TTC549 (cell line): ENCODE measurements at regions not wholly inside any gene's neighbourhood (a gene's known extent, or its start where the extent isn't known, plus 50 kb on each side); places are given as distances from the start of the nearest gene placed in this dataset.

Experiments
- FAIRE-seq: peaks from 2 replicates; lab custom pipeline; 2012; peaks lifted over from hg19 to GRCh38; lab: Jason Lieb, UNC

DNA sequence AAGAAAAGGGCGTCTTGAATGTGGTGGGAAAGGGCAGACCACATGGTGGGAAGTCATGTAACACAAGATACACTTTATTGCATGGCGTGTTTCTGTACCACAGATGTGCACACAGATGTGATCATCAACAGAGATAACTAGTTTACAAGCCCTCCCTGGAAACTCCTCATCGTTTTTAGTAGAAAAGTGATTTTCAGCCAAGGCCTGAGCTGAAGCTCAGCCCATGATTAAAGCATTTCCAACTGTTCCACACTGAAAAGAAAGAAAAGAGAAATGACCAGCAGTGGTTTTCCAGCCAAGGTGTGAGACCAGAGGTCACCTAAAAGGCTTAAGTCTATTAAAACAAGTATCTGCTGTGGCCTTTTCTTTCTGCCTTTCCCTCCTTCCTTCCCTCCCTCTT lies 463.9 kb upstream of the JAG1 start:
- no peak for FAIRE-seq

DNA sequence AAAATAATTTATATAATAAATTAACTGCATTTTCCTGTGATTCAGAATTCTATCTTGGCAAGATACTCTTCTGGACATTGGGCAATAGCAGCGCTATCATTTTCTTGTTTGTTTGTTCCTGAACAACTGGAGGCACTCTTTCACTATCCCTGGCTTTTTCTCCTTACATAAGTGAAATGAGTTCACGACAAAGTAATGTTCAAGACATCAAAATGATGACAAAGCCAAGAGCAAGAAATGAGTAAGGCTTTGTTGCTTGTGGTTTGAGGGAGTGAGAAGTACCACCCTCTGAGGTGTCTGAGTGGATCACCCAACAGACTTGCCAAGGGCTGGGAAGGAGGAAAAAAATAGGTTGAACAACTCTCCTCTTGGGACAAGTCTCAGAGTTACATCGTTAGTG lies 466.6 kb upstream of the JAG1 start:
- no peak for FAIRE-seq

DNA sequence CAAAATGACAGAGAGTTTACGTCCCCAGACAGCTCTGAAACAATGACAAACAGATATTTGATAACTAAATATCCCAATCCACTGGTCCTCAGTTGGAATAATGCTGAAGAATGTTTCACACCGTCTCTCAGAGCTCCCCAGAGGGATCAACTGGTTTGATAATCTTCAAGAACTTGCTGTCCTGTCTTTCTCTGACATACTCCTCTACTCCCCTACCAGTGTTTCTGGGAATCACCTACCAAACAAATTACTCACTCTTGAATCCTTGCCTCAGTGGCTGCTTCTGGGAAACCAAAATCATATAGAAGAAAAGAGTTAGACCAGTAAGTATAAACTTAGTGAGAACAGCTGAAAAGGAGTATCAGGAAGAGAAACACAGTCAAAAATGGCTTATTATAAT lies 469.7 kb upstream of the JAG1 start:
- FAIRE-seq, result no peak

DNA sequence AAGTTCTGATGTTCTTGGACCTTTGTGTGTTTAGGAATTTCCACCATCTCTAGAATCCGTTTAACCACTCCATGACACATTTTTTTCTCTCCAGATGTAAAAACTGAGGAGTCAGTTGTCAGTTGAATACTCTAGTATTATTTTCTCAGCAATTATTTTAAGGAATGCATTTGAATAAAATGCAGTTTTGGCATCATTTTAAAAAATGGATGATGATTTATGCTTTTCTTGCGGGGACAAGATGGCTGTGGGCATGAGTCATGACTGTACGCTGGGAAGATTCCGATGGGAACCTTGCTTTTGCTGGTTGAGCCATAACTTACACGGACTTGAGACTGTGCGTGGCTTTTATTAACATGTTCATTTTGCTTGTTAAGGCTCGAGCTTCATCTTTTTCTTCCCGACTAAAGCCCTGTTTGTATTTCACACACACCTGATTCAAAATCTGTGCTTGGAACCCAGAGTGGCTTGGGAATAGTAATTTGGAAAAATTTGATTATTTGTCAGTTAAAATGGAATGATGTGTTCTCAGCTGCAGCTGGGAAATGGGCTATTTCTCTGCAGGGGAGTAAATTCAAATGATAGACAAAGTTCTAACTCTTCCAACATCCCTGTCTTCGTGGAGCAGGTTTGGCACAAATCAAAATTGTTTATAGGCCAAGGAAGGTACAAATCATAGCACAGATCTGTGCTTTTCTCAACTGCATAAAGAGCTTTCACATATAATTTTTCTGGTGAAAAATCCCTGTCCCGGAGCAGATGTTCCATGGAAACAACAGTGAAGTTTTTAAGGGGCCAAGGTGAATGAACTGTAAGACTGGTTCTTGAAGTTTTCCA lies 470.5 kb upstream of the JAG1 start:
- no peak for FAIRE-seq

- no peak for FAIRE-seq
Measured at GRCh38 chr20:11145616-11146015, 471.8 kb upstream of the JAG1 start.

- FAIRE-seq, result no peak
Measured at GRCh38 chr20:11153819-11154218, 480.0 kb upstream of the JAG1 start.

DNA sequence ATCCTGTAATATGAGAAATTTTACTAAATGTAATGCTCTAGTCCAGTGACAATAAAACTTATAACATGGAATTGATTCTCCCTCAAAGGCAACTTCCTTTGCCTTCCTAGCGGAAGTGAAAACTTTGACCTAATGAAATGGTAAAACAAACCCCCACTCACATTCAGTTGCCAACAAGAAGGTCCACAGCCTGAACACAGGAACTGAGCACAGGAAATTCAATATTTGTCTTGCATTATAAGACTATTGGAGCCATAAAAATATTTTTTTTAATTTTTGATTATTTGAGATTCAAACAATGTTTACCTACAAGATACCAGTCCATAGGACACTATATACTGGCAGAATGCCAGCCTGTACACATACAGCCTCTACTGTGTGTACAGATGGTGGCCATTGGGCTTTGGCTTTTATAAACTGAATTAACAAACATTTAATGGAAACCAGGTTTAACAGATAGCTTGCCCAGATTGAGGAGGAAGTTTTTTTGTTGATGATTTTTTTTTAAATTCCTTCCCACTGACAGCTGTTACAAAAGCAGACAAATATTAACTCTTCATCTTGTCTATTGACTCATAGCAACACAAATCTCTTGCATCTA lies 481.5 kb upstream of the JAG1 start:
- no peak for FAIRE-seq

DNA sequence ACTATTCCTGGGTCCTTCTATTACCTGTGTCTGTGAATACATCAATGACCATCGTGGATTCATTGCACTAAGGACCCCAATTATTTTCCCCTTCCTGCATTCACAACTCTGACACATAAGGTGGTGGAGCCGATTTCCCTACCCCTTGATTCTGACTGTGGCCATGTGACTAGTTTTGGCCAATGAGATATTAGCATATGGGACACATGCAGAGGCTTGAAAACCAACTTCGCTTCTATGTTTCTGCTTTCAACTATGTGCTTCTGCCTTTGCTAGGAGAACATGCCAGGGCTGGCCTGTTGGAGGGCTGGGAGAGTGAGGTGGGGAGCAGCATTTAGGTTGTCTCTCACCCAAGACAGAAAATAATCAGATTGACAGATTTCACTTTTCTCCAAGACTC lies 483.1 kb upstream of the JAG1 start:
- no peak for FAIRE-seq

DNA sequence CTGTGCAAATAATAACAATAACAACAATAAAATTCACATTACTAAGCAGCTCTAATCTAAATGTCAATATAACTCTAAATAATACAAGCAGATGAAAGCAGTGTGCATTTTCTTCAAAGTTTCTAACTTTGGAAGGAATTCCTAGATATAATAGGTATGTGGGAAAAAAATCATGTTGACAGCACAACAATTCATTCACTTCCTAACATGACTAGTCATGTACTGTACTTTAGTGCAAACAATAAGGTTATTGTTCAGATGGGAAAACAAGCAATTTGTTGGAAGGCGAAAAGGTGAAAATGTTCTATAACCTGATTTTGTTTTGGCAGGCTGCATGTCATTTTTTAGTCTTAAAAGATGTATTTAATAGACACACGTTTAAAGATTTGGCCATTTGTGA lies 484.3 kb upstream of the JAG1 start:
- FAIRE-seq, result no peak

- FAIRE-seq, result no peak
Measured at GRCh38 chr20:11158589-11158988, 484.8 kb upstream of the JAG1 start.

DNA sequence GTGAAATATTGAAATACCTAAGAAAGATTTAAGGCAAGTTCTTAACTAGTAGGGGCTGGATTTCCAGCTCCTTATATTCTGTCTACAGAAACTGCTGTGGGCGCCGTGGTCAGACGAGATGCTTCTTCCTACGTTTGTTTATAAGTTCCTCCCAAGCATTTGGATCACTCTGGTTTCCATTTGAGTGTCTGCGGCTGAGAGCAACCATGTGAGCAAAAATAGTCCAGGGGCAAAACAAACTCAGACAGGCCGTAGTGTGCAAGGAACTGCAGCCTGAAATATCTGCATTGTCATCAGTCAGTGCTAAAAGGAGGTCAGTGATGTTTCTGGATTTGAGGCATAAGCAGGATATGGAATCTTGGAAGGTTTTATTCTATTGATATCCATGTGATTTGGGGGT lies 485.9 kb upstream of the JAG1 start:
- no peak for FAIRE-seq

DNA sequence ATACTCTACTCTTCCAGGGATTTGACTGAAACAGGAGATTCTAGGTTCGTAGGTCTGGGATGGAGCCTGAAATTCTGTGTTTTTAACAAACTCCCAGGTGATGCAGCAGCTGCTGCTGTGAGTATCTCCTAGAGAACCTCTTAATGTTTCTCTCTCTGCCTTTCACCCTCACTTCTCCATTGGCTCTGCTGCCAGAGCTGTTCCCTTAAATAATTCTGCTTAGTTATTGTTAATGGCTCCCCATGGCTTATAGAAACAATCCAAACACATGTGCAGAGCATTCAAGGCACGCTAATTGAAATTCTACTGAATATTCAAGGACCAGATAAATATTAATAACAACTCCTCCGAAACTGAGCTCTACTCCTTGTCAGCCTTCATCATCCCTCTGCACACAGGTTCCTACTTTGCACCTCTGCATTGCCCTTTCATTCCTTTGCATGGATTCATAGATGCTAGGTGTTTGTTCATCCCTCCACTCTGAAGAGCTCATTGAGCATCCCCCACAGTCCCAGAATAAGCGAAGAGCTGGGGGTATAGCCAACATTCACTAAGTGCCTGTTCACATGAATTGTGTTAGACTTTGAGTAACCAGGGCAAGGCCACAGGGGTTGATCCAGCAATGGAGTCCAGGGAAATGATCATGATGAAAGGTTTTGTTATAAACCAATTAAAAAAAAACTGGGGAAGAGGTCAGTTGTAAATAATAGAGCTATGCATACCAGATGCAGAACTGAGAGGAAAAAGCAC lies 488.4 kb upstream of the JAG1 start:
- FAIRE-seq, result no peak

DNA sequence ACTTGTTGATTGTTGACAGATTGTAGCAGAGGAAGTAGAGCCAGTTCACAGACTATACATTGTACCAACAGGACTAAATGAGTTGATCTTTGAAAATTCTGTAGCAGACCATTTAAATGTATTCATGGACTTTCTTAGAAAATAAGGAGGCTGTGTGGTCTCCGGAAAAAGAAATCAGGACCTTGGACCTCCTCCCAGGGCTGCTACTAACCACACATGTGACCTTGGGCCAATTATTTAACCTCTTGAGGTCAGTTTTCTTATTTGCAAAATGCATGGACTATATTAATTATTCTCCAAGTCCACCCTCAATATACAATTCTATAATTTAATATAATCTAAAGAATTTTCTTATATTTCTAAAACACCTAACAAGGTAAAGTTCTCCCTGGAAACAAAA lies 492.0 kb upstream of the JAG1 start:
- FAIRE-seq, result no peak

DNA sequence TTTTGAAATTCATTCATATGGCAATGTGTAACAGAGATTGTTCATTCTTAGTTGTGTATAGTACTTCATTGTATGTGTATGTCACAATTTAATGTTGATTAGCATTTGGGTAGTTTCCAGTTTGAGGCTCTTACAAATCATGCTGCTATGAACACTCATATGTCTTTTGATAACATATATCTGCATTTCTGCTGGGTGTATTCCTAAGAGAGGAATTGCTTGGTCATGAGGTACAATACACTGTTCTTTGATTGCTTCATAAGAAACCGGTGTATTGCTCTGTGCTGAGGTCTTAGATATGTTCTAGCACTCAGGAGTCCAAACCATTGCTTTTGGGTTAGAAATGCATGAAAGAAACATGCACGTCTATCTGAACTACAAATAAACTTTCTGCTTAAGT lies 492.9 kb upstream of the JAG1 start:
- FAIRE-seq, result no peak

GRCh38 chr20:11168026-11168425 lies 494.2 kb upstream of the JAG1 start:
- FAIRE-seq, result no peak

DNA sequence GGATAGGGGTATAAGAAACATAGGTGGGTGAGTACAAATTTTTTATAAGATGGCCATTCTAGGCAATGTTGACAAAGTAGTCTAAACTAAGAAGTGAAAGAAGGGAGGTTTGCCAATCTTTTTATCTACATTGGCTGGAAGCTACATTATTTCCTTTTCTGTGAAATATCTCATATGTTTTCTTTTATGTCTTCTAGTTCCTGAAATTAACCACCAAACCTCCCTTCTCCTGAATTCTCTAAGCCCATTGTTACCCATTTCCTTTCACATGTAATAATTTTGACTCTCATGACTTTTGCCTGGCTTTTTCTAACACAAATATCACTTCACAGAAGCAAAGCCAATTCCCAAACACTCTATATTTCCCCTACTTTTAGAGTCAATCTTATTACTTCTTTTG lies 496.2 kb upstream of the JAG1 start:
- FAIRE-seq, result no peak

- FAIRE-seq, result no peak
Measured at GRCh38 chr20:11170565-11170964, 496.8 kb upstream of the JAG1 start.

GRCh38 chr20:11172881-11173280 lies 499.1 kb upstream of the JAG1 start:
- no peak for FAIRE-seq

GRCh38 chr20:11173916-11174315 lies 500.1 kb upstream of the JAG1 start:
- no peak for FAIRE-seq

DNA sequence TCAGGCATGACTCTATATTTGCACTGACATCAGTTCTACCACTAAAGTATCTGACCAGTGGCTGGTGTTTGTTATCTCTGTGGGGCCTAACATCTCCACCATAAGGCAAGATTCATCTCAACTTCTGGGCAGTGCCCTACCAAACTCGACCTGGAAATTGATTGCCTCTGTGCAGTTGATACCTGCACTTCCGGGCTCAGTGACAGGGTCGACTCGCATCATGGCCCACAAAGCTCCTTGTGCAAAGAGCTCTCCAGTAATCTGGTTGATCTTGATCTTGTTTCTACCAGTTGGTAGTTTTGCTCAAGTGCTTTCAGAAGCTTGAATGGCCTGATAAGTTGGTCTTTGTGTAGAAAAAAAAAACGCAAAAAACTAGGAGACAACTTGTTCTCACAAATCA lies 501.1 kb upstream of the JAG1 start:
- FAIRE-seq, result no peak

GRCh38 chr20:11176431-11176830 lies 502.6 kb upstream of the JAG1 start:
- no peak for FAIRE-seq

DNA sequence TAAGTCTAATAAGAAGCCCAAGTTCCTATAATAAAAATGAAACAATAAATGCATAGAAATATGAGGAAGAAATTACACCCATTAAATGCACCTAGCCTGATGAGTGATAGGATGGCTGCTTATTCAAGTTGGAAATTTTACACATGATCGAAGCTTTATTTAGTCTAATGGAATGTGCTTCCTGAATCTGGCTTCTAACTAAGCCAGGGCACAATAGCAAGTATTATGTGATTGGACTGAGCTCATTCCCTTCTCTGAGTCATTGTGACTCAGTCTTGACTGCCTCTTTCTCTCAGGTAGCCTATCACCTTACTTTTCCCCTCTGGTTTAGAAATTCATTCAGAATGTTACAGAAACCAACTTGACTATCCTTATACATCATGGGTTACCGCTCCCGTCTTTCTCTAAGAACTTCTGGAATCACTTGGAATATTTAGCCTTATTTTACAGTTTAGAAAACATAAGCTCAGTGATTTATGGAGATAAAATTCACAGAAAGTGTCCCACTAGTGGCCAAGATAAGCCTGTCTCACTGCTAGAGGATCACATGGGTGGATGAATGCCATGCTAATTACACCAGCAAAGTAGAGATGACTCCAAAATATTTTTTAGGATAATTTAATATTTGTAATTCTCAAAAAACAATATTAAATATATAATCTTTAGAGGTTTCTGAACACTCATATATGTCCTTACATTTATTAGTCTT lies 505.3 kb upstream of the JAG1 start:
- FAIRE-seq, result no peak

DNA sequence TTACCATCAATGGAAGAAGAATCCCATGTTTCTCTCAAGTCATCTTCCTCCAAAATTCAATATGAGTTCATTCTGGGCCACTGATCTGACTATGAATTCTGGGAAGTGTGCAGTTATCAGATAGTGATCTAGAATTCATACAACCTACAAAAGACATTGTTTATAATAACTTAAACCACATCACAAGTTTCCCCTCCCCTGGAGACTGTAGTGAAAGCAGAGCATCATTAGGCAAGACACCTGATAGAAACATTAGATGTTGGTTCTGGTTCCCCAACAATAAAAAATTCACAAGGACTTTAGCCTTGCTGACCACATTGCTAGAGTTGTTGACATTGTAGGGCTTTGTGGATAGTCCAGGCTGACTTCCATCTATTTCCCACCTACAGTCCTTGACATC lies 506.4 kb upstream of the JAG1 start:
- no peak for FAIRE-seq
